GM12873 (cell line): ENCODE measurements at regions not wholly inside any gene's neighbourhood (a gene's known extent, or its start where the extent isn't known, plus 50 kb on each side); places are given as distances from the start of the nearest gene placed in this dataset.

ENCODE experiments used
- CTCF ChIP-seq: IDR thresholded peaks from 2 replicates; pipeline ENCODE4 v1.5.1; 2012; ENCODE audit warnings: low read depth, mild to moderate bottlenecking, moderate library complexity, low read length, control low read depth; ENCODE audit not compliant: insufficient read depth; ENCODE audit errors: missing control alignments

GRCh38 chr2:123777116-123777515 is 248.0 kb upstream of the CNTNAP5 start:
- no peak for TF ChIP-seq CTCF

GRCh38 chr2:123783164-123783563 is 241.9 kb upstream of the CNTNAP5 start:
- TF ChIP-seq CTCF = no peak

GRCh38 chr2:123785332-123785731 is 239.8 kb upstream of the CNTNAP5 start:
- no peak for TF ChIP-seq CTCF

- no peak for TF ChIP-seq CTCF
Measured at GRCh38 chr2:123791207-123791606, 233.9 kb upstream of the CNTNAP5 start.

GRCh38 chr2:123791684-123792083 is 233.4 kb upstream of the CNTNAP5 start:
- TF ChIP-seq CTCF = no peak

- TF ChIP-seq CTCF = no peak
Measured at GRCh38 chr2:123808243-123808642, 216.8 kb upstream of the CNTNAP5 start.

- no peak for TF ChIP-seq CTCF
Measured at GRCh38 chr2:123811846-123812245, 213.2 kb upstream of the CNTNAP5 start.
